ENCODE measurements at regions not wholly inside any gene's neighbourhood (a gene's known extent, or its start where the extent isn't known, plus 50 kb on each side); places are given as distances from the start of the nearest gene placed in this dataset.

- DNase-seq (ENCODE audit: low read depth in 2 of 3, low spot score in 2 of 3) = no peak
Measured at GRCh38 chr18:78510091-78510490, 469.5 kb upstream of the SALL3 start.

GRCh38 chr18:78510636-78511035, 469.0 kb upstream of the SALL3 start:
- no peak for DNase-seq (ENCODE audit: low read depth in 2 of 3, low spot score in 2 of 3)

GRCh38 chr18:78511666-78512601, 467.7 kb upstream of the SALL3 start:
- DNase-seq (ENCODE audit: low read depth in 2 of 3, low spot score in 2 of 3) = no peak

GRCh38 chr18:78514910-78515670, 464.5 kb upstream of the SALL3 start:
- DNase-seq (ENCODE audit: low read depth in 2 of 3, low spot score in 2 of 3) = no peak

GRCh38 chr18:78517328-78517727, 462.3 kb upstream of the SALL3 start:
- no peak for DNase-seq (ENCODE audit: low read depth in 2 of 3, low spot score in 2 of 3)

- DNase-seq (ENCODE audit: low read depth in 2 of 3, low spot score in 2 of 3) = no peak
Measured at GRCh38 chr18:78517973-78518372, 461.6 kb upstream of the SALL3 start.

- DNase-seq (ENCODE audit: low read depth in 2 of 3, low spot score in 2 of 3) = no peak
Measured at GRCh38 chr18:78518805-78519204, 460.8 kb upstream of the SALL3 start.

- no peak for DNase-seq (ENCODE audit: low read depth in 2 of 3, low spot score in 2 of 3)
Measured at GRCh38 chr18:78519394-78520062, 460.1 kb upstream of the SALL3 start.

- no peak for DNase-seq (ENCODE audit: low read depth in 2 of 3, low spot score in 2 of 3)
Measured at GRCh38 chr18:78521136-78521535, 458.5 kb upstream of the SALL3 start.

- no peak for DNase-seq (ENCODE audit: low read depth in 2 of 3, low spot score in 2 of 3)
Measured at GRCh38 chr18:78521744-78522143, 457.9 kb upstream of the SALL3 start.

GRCh38 chr18:78522507-78522906, 457.1 kb upstream of the SALL3 start:
- no peak for DNase-seq (ENCODE audit: low read depth in 2 of 3, low spot score in 2 of 3)

GRCh38 chr18:78523850-78524249, 455.8 kb upstream of the SALL3 start:
- DNase-seq (ENCODE audit: low read depth in 2 of 3, low spot score in 2 of 3) = no peak

- DNase-seq (ENCODE audit: low read depth in 2 of 3, low spot score in 2 of 3) = peak in 1 of 3 donors; percentile 70
Measured at GRCh38 chr18:78525366-78526111, 454.1 kb upstream of the SALL3 start.

- no peak for DNase-seq (ENCODE audit: low read depth in 2 of 3, low spot score in 2 of 3)
Measured at GRCh38 chr18:78526275-78526674, 453.3 kb upstream of the SALL3 start.

GRCh38 chr18:78526923-78527711, 452.5 kb upstream of the SALL3 start:
- no peak for DNase-seq (ENCODE audit: low read depth in 2 of 3, low spot score in 2 of 3)

GRCh38 chr18:78527984-78528383, 451.6 kb upstream of the SALL3 start:
- DNase-seq (ENCODE audit: low read depth in 2 of 3, low spot score in 2 of 3) = no peak

- DNase-seq (ENCODE audit: low read depth in 2 of 3, low spot score in 2 of 3) = no peak
Measured at GRCh38 chr18:78528411-78529258, 451.0 kb upstream of the SALL3 start.

- DNase-seq (ENCODE audit: low read depth in 2 of 3, low spot score in 2 of 3) = no peak
Measured at GRCh38 chr18:78531637-78532036, 448.0 kb upstream of the SALL3 start.
